ENCODE measurements at regions not wholly inside any gene's neighbourhood (a gene's known extent, or its start where the extent isn't known, plus 50 kb on each side); places are given as distances from the start of the nearest gene placed in this dataset.
A peak's percentile ranks its signal among the peaks of the same experiment; 100 is the strongest.

GRCh38 chr3:116848248-116848829, 138.8 kb downstream of the TUSC7 start:
- DNase-seq: no peak

GRCh38 chr3:116849261-116849688, 139.7 kb downstream of the TUSC7 start:
- DNase-seq: no peak

DNA sequence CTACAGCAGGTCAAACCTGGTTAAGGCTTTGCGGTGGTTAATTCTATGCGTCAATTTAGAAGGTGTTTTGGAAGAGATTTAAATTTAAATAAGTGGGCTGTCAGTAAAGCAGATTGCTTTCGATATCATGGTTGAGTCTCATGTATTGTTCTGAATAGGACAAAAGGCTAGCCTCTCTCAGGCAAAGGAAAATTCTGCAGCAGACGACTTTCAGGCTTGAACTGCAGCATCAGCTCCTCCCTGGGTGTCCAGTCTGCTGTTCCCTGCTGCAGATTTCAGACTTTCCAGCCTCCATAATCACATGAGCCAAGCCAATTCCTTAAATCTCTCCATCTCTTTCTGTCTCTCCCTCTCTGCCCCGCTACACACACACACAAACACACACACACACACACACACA, 143.2 kb downstream of the TUSC7 start:
- DNase-seq: no peak

DNA sequence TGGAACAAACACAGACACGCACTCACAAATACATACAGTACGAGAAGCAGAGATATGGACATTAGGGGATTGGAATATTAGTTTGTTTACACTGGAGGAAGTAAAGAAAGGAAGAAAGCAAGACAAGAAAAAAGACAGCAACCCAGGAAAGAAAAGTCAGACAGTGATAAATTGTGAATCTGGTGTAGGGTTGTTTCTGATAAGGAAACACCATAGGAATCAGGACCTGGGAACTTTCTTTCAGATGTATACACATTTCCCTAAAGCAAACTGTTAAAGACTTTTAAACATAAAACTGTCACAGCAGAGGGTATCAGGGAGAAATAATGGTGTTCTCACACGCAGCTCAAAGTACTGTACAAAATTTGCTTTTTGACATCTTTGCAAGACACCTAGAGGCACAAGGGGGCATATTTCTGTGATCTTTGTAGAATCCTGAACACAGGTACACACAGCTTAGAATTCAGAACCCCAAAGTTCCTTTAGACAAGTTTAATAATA, 153.7 kb downstream of the TUSC7 start:
- DNase-seq: no peak

DNA sequence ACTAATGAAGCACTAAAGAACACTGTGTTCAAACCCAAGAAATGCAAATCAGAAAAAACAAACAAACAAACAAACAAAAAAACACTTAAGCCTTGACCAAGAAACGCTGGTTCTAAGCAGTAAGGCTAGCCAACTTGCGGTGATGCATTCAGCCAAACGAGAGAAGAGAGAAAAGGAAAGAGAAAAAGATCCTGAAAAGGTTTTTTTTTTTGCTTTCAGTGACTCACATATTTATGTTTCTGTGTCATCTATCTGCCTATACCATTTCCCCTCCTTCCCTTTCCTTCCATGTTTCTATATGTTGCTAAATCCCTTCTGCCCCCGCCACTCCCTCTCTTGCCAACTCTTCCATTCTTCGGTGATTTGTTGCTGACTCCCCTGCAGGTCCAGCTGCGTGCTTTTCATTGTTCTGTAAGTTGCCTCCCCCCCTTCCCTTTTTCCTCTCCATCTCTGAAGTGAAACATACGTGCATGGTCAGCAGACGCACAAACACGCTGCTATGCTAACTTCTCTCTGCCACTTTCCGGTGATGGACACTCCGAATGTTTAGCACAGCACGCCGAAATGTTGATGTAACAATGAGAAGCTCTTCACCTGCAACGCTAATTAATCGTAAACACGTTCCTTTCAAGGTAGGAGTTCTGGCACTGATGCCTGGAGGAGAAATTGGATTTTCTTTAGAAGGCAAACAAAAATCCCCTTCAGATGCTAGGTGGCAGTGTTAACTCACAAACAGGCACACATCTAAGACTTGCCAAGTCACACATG, 154.4 kb downstream of the TUSC7 start:
- peak; percentile 5 for DNase-seq

GRCh38 chr3:116864590-116864927, 155.0 kb downstream of the TUSC7 start:
- DNase-seq: no peak

GRCh38 chr3:116870379-116870778, 160.8 kb downstream of the TUSC7 start:
- no peak for DNase-seq

DNA sequence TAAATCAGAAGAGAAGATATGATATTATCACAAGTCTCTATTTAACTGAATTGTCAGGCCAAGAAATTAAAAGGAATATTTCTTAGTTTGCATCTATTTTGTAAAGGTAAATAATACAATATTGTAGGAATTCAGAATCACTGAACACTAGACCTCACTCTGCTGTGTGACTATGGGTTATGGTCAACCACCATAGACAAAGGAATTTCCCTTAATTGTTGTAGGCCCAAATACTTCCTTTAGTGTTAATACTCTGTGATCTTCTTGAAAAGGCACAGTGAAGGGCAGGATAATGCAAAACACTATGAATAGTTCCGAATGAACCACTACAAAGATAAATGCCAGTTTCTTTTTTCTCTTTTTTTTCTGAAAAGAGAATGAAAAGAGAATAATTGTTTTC, 162.3 kb downstream of the TUSC7 start:
- DNase-seq: no peak

DNA sequence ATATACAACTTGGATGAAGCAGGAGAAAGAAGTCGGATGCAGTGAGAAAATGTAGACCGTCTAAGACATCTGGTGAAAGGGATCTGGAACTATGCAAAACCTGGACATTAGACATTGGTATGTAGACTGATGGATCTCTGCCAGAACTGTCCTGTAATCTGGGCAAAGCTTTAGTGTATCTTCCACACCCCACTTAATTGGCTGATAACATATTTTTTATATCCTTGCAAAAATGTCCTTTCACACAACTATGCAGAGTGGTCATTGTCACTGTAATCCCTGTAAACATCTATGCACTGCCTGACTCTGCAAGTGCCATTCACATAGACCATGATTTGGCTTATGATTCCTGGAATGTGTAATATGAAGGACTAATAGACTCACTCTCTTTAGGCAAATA, 163.1 kb downstream of the TUSC7 start:
- DNase-seq: no peak

DNA sequence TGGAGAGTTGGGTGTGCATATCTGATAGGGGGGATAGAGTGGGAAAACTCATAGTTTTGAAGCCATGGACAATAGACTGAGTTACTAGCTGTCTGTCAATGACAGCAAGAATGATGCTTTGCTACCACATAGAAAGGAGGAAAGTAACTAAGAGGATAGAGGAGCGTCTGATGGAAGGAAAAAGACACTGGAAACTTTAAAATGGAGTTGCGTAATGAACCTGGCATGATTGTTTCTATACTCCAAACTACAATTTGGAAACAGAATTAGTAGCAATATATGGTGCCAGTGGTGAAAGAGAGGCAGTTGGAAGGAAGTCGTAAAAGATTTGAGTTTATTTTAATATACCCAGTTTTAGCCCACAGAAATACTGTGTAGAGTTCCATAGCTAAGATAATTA, 163.6 kb downstream of the TUSC7 start:
- no peak for DNase-seq

DNA sequence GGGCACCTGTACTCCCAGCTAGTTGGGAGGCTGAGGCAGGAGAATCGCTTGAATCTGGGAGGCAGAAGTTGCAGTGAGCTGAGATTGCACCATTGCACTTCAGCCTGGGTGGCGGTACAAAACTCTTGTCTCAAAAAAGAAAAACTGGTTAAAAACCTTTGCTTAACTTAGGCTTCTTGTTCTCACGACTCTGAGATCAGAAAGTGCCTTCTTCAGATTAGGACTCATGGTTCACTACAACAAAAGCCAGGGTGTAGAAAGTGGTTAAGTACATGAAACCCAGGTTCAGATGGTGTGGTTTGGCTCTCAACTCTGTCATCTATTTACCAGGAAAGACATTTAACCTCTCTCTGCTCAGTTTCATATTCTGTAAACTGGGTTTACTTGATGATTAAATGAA, 168.4 kb downstream of the TUSC7 start:
- no peak for DNase-seq

DNA sequence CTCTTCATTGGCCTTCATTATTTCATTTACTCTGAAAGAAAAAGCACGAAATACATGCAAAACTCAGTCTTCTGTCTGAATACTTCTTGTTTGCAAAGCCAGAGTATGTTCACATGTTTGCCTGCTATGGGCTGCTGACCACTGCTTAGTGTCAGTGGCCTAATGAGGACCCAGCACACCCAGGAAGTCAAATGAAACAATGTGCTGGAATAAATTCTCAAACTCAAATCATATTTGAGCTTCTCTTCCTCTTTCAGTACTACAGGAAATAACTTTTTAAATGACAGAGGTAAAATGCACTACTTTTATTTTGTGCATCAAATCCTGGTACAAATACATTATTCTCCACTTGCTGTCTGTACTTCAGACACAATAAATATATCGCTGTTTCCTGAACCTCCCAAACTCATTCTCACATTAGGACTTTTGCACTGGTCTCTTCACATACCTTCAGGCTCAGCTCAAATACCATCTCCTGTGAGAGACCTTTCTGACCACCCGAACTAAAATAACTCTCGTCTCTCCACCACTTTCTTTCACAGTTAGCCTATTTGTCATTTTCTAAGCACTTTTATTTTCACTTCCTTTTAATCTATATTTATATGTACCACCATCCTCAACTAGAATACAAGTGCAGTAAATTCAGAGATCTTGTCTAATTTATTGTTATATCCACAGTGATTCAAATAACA, 176.8 kb downstream of the TUSC7 start:
- DNase-seq: no peak

DNA sequence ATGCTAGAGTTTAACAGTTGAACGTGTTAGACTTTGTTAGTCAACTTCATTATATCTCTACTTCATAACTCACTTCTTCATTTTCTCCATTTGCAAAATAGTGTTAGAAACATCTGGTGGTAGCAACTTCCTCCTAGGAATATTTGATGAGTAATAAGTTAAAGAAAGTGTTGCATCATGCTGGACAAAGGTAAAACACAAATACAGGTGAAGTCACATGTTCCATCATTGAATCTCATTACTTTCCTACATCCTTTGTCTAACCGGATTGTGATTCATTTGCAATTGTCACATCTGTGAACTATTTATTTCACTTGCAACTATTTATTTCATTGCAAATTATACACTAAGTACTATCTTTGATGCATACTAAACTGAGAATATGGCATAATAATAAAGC, 186.5 kb downstream of the TUSC7 start:
- no peak for DNase-seq

GRCh38 chr3:116897382-116897781, 187.8 kb downstream of the TUSC7 start:
- no peak for DNase-seq

GRCh38 chr3:116899253-116899652, 189.7 kb downstream of the TUSC7 start:
- DNase-seq: no peak

DNA sequence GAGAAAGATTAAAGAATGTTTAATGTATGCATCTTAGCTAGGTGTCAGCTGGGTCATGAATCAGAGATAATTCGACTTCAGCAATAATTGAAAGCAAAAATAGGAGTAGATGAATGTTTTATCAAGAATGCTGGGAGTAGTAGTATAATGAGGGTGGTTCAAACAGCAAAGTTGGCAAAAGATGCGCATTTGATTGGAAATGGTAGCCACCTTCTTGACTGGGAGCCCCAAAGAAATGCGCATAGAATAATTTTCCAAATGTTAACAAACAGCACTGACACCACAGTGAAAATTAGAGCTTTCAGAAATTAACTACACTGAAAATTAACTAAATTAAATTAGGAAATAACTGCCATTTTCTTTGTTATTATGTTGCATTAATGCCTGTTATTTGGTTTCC, 195.8 kb downstream of the TUSC7 start:
- DNase-seq: no peak

DNA sequence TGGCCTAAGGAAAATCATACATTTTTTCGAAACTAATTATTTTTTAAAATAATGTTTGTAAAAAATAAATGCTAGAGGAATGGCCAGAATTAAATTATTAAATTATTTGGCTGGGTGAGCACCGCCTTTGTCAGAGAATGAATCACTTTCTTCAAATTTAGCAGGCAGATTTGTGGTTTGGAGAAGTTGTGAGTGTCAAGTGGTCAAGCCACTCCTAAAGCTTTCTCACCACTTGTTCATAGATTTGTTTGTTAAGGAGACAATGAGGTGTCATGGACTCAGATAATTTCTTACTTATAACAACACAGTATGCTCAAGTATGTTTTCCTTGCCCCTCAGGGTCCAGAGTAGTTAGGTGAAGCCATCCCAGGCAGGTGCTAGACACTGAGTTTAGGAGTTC, 196.2 kb downstream of the TUSC7 start:
- DNase-seq: no peak

DNA sequence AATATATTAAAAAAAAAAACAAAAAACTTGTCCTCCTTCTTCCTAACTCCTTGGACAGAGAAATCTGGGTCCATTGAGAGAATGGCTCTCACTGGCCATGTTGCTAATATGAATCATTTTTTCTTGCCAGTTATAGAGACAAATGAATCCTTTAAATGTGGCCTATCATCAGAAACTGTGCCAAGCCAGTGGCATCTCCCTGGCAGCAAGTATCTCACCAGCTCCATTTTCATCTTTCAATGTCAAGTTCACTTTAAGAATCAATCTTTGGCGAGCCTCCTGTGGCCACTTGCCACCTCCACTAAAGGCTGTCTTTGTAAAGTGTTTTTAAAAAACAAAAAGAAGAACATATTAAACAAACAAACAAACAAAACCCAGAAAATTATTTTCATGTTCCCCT, 202.5 kb downstream of the TUSC7 start:
- DNase-seq: no peak

GRCh38 chr3:116914004-116914403, 204.4 kb downstream of the TUSC7 start:
- DNase-seq: no peak

DNA sequence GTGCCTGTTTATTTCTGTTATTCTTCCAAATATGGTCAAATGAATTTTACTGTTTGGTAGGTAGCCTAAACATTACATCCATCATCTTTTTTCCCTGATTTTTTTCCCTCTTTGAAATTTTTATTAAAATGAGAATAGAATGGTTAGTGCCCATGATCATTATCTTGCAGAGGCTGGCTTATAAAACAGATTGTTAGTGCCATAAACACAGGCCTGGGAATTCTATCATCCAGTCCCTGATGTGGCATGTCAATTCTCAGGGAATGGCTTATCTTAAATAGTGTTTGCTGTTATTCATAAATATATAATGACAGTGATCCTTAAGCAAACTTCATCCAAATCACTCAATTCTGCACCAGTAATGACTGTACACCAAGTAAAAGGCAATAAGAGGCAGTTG, 207.3 kb downstream of the TUSC7 start:
- no peak for DNase-seq

GRCh38 chr3:116920826-116921610, 211.4 kb downstream of the TUSC7 start:
- DNase-seq: no peak

GRCh38 chr3:116927918-116928317, 218.3 kb downstream of the TUSC7 start:
- DNase-seq: no peak

Measured in occipital lobe (tissue), 1 donor.